Body of pancreas (tissue), 4 donors: ENCODE measurements at regions not wholly inside any gene's neighbourhood (a gene's known extent, or its start where the extent isn't known, plus 50 kb on each side); places are given as distances from the start of the nearest gene placed in this dataset.

Source experiments
- CTCF ChIP-seq, 7 experiments: fragments of 450-650 bp in 4 of 7; fragments of 200-600 bp in 3 of 7; sonication (generic) in 3 of 7; IDR thresholded peaks; one replicate each; pipeline ENCODE4 v1.5.1; 2016 to 2019; ENCODE audit warnings: antibody characterized with exemption in 7 of 7
- POLR2A ChIP-seq, 3 donors: fragments of 450-650 bp; IDR thresholded peaks; one replicate each; pipeline ENCODE4 v1.6.1; 2016; ENCODE audit warnings: antibody characterized with exemption in 3 of 3, mild to moderate bottlenecking in 2 of 3

- TF ChIP-seq CTCF (IDR thresholded peaks at IDR 0.05) = no peak
- no peak for TF ChIP-seq POLR2A (IDR thresholded peaks at IDR 0.05)
These were observed 1237.4 kb upstream of the TMPRSS15 start for GRCh38 chr21:19640964-19641363.
